ENCODE measurements at regions not wholly inside any gene's neighbourhood (a gene's known extent, or its start where the extent isn't known, plus 50 kb on each side); places are given as distances from the start of the nearest gene placed in this dataset.

GRCh38 chr18:8516371-8517250 is 92.6 kb upstream of the RAB12 start:
- no peak overlapping the region for H3K9ac ChIP-seq (replicated peaks; ENCODE audit: extremely low read depth, insufficient read depth, low read length)
- no peak overlapping the region for H3K27ac ChIP-seq (ENCODE audit: insufficient read depth, low read depth, low read length)
- ChIA-PET POLR2A (no interaction called here), CTCF (interaction anchor here (1.0 kb wide), 1 partner anchor 16 kb away, joined by 3 read pairs; no protein-coding TSS in a partner anchor)
- H3K4me2 ChIP-seq (ENCODE audit: insufficient read depth, low read length), result no peak overlapping the region
- intact Hi-C loops (cut with micrococcal nuclease), result no loop called here
- no peak overlapping the region for H3K4me3 ChIP-seq (replicated peaks in 1 of 3; ENCODE audit: insufficient read depth in 1 of 3, low read depth in 1 of 3, low read length in 3 of 3)
- H4K20me1 ChIP-seq (replicated peaks; ENCODE audit: control insufficient read depth, extremely low read depth, insufficient read depth, low read length), result no peaks in the 10 kb centered on the region
- no peak for FAIRE-seq
- dilution Hi-C loops (cut with MboI; ENCODE audit: extremely low pct_ligation_motif_present, low sequenced_read_pairs), result no loop called here
- no peaks in the 10 kb centered on the region for H3K4me1 ChIP-seq (ENCODE audit: control insufficient read depth, extremely low read depth, insufficient read depth, low read length)
- DNase-seq (ENCODE audit: low read depth, low spot score), result no peak
- no peaks in the 10 kb centered on the region for H3K9me3 ChIP-seq (replicated peaks; ENCODE audit: control insufficient read depth, insufficient read depth, low read length)
- H3K9me1 ChIP-seq (replicated peaks; ENCODE audit: control insufficient read depth, extremely low read depth, insufficient read depth, low read length), result no peaks in the 10 kb centered on the region
- TF ChIP-seq MYC (IDR thresholded peaks at IDR 0.05; ENCODE audit: low read depth, low read length), result no peak
- no peak for TF ChIP-seq FOS (IDR thresholded peaks at IDR 0.05; ENCODE audit: borderline replicate concordance, insufficient read depth, low read length)
- no peak for TF ChIP-seq POLR2AphosphoS5 (IDR thresholded peaks at IDR 0.05; ENCODE audit: insufficient read depth, low read depth, low read length)
- no peak for TF ChIP-seq GATA2 (IDR thresholded peaks at IDR 0.05; ENCODE audit: insufficient read depth, insufficient read length, low read depth, low read length)
- no peak for TF ChIP-seq MAX (IDR thresholded peaks at IDR 0.05; ENCODE audit: insufficient read depth, insufficient read length)
- H3K79me2 ChIP-seq (ENCODE audit: control insufficient read depth, insufficient read depth, low read length), result no peaks in the 10 kb centered on the region
- H3K36me3 ChIP-seq (ENCODE audit: control insufficient read depth in 2 of 2, extremely low read depth in 1 of 2, insufficient read depth in 2 of 2, low read length in 2 of 2), result no peaks in the 10 kb centered on the region
- H2AFZ ChIP-seq (ENCODE audit: low read depth, low read length), result no peak overlapping the region
- H3K27me3 ChIP-seq (ENCODE audit: control insufficient read depth in 2 of 2, insufficient read depth in 2 of 2, low read length in 2 of 2), result no peaks in the 10 kb centered on the region
- BruUV-seq (replicated peaks), result no TSS peak

GRCh38 chr18:8517276-8517675 is 92.0 kb upstream of the RAB12 start:
- BruUV-seq (replicated peaks), result no TSS peak
- FAIRE-seq, result no peak

More at GRCh38 chr18:8517276-8517675, 92.0 kb upstream of the RAB12 start:
- H4K20me1 ChIP-seq (replicated peaks; ENCODE audit: control insufficient read depth, extremely low read depth, insufficient read depth, low read length), result no peaks in the 10 kb centered on the region
- no peak overlapping the region for H3K4me3 ChIP-seq (replicated peaks in 1 of 3; ENCODE audit: insufficient read depth in 1 of 3, low read depth in 1 of 3, low read length in 3 of 3)
- H3K36me3 ChIP-seq (ENCODE audit: control insufficient read depth in 2 of 2, extremely low read depth in 1 of 2, insufficient read depth in 2 of 2, low read length in 2 of 2), result no peaks in the 10 kb centered on the region
- H3K9ac ChIP-seq (replicated peaks; ENCODE audit: extremely low read depth, insufficient read depth, low read length), result no peak overlapping the region
- no peak for TF ChIP-seq FOS (IDR thresholded peaks at IDR 0.05; ENCODE audit: borderline replicate concordance, insufficient read depth, low read length)
- TF ChIP-seq MYC (IDR thresholded peaks at IDR 0.05; ENCODE audit: low read depth, low read length), result no peak
- no peak for TF ChIP-seq EZH2 (IDR thresholded peaks at IDR 0.05; ENCODE audit: borderline replicate concordance, low read depth, low read length, severe bottlenecking)
- TF ChIP-seq, protein P1, sequence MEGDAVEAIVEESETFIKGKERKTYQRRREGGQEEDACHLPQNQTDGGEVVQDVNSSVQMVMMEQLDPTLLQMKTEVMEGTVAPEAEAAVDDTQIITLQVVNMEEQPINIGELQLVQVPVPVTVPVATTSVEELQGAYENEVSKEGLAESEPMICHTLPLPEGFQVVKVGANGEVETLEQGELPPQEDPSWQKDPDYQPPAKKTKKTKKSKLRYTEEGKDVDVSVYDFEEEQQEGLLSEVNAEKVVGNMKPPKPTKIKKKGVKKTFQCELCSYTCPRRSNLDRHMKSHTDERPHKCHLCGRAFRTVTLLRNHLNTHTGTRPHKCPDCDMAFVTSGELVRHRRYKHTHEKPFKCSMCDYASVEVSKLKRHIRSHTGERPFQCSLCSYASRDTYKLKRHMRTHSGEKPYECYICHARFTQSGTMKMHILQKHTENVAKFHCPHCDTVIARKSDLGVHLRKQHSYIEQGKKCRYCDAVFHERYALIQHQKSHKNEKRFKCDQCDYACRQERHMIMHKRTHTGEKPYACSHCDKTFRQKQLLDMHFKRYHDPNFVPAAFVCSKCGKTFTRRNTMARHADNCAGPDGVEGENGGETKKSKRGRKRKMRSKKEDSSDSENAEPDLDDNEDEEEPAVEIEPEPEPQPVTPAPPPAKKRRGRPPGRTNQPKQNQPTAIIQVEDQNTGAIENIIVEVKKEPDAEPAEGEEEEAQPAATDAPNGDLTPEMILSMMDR (IDR thresholded peaks at IDR 0.05; ENCODE audit: extremely low read depth in 1 of 2, insufficient read depth in 1 of 2, low read depth in 1 of 2, low read length in 2 of 2), result no peak
- no peak for TF ChIP-seq POLR2A (IDR thresholded peaks at IDR 0.05; ENCODE audit: low read depth, low read length)
- TF ChIP-seq GATA2 (IDR thresholded peaks at IDR 0.05; ENCODE audit: insufficient read depth, insufficient read length, low read depth, low read length), result no peak
- no peak for TF ChIP-seq JUN (IDR thresholded peaks at IDR 0.05; ENCODE audit: borderline replicate concordance, insufficient read depth, insufficient read length, low read depth)
- no peak overlapping the region for H3K4me2 ChIP-seq (ENCODE audit: insufficient read depth, low read length)
- no peaks in the 10 kb centered on the region for H3K4me1 ChIP-seq (ENCODE audit: control insufficient read depth, extremely low read depth, insufficient read depth, low read length)
- DNase-seq (ENCODE audit: low read depth, low spot score), result no peak
- POLR2A ChIA-PET, result no interaction called here
- no peak overlapping the region for H2AFZ ChIP-seq (ENCODE audit: low read depth, low read length)
- no peaks in the 10 kb centered on the region for H3K9me3 ChIP-seq (replicated peaks; ENCODE audit: control insufficient read depth, insufficient read depth, low read length)
- no peaks in the 10 kb centered on the region for H3K27me3 ChIP-seq (ENCODE audit: control insufficient read depth in 2 of 2, insufficient read depth in 2 of 2, low read length in 2 of 2)
- intact Hi-C loops (cut with micrococcal nuclease) (no loop called here), dilution Hi-C loops (cut with MboI; ENCODE audit: extremely low pct_ligation_motif_present, low sequenced_read_pairs) (no loop called here)
- H3K79me2 ChIP-seq (ENCODE audit: control insufficient read depth, insufficient read depth, low read length), result no peaks in the 10 kb centered on the region
- no peaks in the 10 kb centered on the region for H3K9me1 ChIP-seq (replicated peaks; ENCODE audit: control insufficient read depth, extremely low read depth, insufficient read depth, low read length)
- H3K27ac ChIP-seq (ENCODE audit: insufficient read depth, low read depth, low read length), result no peak overlapping the region
- CTCF ChIA-PET, result no interaction called here
